Left ventricle myocardium inferior (tissue), 1 donor: ENCODE measurements at regions not wholly inside any gene's neighbourhood (a gene's known extent, or its start where the extent isn't known, plus 50 kb on each side); places are given as distances from the start of the nearest gene placed in this dataset.
A peak's percentile ranks its signal among the peaks of the same experiment; 100 is the strongest.

Experiments used
- DNase-seq: peaks from one replicate; pipeline ENCODE4 v3.0.0-alpha.2; 2020
- H3K27ac ChIP-seq: fragments of 200-600 bp; replicated peaks from 2 replicates; pipeline ENCODE4 v1.8.0; 2021
- H3K27me3 ChIP-seq: fragments of 200-600 bp; 2 replicates; pipeline ENCODE4 v1.8.0; 2021; ENCODE audit warnings: low read depth
- H3K36me3 ChIP-seq: fragments of 200-600 bp; 2 replicates; pipeline ENCODE4 v1.8.0; 2021
- H3K4me1 ChIP-seq: fragments of 200-600 bp; 2 replicates; pipeline ENCODE4 v1.8.0; 2021
- H3K4me3 ChIP-seq: fragments of 200-600 bp; 2 replicates; pipeline ENCODE4 v1.8.0; 2021; ENCODE audit warnings: mild to moderate bottlenecking, moderate library complexity
- H3K9me3 ChIP-seq: fragments of 200-600 bp; replicated peaks from 2 replicates; pipeline ENCODE4 v1.8.0; 2021
- intact Hi-C: fragments of 100-400 bp; cut with micrococcal nuclease; formaldehyde crosslinking; loops from one replicate; pipeline ENCODE4 v1.11.0; 2022
- TF ChIP-seq, protein P1 (sequence below): fragments of 200-600 bp; IDR thresholded peaks from 2 replicates; pipeline ENCODE4 v1.8.0; 2021; ENCODE audit warnings: antibody characterized with exemption, mild to moderate bottlenecking, borderline replicate concordance
- donor health status: DM: no; HTN: yes; CAD: no; lungs with severe emphysema.

DNA sequence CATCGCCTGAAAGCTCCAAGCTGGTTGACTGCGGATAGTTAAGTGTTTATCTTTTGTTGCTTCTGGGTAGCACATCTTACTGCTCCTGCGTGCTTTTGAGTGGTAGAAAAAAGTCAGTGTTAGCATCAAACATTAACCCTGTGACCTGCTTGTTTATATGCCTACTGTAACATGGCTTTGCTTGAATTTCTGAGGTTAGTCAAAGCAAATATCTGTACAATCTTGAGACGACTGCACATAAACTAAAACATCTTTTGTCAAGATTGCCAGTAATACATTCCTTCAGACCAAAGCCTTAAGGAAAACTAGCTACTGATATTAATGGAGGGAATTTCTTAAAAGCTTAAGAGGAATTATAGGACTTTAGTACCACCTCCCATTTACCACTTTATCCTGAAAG is 163.7 kb downstream of the BAMBI start:
- peaks cover 20% of the 10 kb centered on the region for H3K9me3 ChIP-seq
- no peaks in the 10 kb centered on the region for H3K27me3 ChIP-seq
- no peak overlapping the region for H3K4me3 ChIP-seq
- H3K4me1 ChIP-seq = peaks cover 44% of the 10 kb centered on the region
- TF ChIP-seq, protein P1, sequence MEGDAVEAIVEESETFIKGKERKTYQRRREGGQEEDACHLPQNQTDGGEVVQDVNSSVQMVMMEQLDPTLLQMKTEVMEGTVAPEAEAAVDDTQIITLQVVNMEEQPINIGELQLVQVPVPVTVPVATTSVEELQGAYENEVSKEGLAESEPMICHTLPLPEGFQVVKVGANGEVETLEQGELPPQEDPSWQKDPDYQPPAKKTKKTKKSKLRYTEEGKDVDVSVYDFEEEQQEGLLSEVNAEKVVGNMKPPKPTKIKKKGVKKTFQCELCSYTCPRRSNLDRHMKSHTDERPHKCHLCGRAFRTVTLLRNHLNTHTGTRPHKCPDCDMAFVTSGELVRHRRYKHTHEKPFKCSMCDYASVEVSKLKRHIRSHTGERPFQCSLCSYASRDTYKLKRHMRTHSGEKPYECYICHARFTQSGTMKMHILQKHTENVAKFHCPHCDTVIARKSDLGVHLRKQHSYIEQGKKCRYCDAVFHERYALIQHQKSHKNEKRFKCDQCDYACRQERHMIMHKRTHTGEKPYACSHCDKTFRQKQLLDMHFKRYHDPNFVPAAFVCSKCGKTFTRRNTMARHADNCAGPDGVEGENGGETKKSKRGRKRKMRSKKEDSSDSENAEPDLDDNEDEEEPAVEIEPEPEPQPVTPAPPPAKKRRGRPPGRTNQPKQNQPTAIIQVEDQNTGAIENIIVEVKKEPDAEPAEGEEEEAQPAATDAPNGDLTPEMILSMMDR = no peak
- intact Hi-C loops = no loop called here
- DNase-seq = no peak
- H3K27ac ChIP-seq = peak overlapping the region; percentile 71
- no peaks in the 10 kb centered on the region for H3K36me3 ChIP-seq

DNA sequence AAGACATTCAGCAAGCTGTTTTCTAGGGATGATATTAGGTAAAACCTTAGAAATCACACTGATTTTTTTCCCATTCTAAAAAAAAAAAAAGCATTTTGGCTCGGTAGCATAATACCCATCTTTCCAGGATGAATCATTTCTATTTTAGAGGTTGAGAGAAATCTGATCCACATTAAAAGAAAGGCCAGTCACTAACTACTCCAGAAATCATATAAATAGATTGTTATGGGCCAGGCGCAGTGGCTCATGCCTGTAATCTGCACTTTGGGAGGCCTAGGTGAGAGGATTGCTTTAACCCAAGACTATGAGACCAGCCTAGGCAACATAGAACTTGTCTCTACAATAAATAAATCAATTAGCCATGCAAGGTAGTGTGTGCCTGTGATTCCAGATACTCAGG is 164.3 kb downstream of the BAMBI start:
- peaks cover 20% of the 10 kb centered on the region for H3K9me3 ChIP-seq
- DNase-seq = no peak
- peaks cover 44% of the 10 kb centered on the region for H3K4me1 ChIP-seq
- H3K36me3 ChIP-seq = no peaks in the 10 kb centered on the region
- H3K4me3 ChIP-seq = no peak overlapping the region
- H3K27me3 ChIP-seq = no peaks in the 10 kb centered on the region
- TF ChIP-seq, protein P1 = no peak
- intact Hi-C loops = no loop called here
- H3K27ac ChIP-seq = peak overlapping the region; percentile 71

DNA sequence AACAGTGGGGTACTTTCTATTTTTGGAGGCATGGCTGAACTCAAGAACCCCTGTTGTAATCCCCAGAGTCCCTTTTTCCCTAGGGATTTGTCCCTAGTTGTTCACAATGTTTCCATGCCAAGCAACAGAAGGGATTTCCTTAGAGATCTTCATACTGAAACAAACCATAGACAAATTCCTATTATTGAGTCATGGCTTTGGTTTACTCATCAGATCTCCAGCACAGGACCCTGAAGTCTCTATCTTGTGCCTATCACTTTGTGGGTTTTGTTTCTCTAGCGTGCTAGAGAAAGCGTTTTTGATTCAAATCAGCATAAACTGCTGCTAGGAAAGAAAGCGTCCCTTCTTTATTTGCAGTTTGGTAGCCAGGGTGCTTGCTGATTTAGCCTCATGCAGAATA is 165.0 kb downstream of the BAMBI start:
- H3K27ac ChIP-seq = peak overlapping the region; percentile 71
- peaks cover 44% of the 10 kb centered on the region for H3K4me1 ChIP-seq
- intact Hi-C loops = no loop called here
- TF ChIP-seq, protein P1 = no peak
- no peak overlapping the region for H3K4me3 ChIP-seq
- H3K9me3 ChIP-seq = peaks cover 20% of the 10 kb centered on the region
- DNase-seq = no peak
- no peaks in the 10 kb centered on the region for H3K36me3 ChIP-seq
- H3K27me3 ChIP-seq = no peaks in the 10 kb centered on the region

DNA sequence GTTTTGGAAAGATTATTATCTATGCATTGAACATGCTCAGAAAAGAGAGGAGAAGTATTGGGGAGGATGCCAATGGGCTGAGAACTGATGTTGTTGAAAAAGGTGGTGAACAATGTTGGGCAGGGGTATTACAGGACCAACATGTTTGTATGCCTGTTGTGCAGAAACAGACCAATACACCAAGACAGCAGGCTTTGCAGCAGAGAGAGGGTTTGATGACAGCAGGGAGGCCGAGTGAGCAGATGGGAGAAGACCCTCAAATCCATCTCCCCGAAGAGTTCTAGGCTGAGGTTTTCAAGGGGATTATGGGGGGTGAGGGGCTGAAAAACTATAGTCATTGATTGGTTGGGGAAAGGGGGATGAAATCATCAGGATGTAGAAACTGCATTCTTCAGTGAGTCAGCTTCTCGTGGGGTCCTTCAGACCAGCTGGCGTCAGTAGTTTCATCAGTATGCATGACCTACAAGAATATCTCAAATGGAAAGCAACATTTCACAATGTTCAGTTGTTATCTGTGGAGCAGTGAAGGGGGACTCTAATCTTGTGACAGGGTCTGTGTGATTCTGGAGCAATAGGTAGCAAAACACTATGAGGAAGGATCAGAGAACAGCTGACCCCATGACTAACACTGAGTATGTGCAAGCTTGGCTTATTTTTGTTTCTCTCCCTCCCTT is 167.8 kb downstream of the BAMBI start:
- intact Hi-C loops = no loop called here
- DNase-seq = no peak
- TF ChIP-seq, protein P1 = no peak

DNA sequence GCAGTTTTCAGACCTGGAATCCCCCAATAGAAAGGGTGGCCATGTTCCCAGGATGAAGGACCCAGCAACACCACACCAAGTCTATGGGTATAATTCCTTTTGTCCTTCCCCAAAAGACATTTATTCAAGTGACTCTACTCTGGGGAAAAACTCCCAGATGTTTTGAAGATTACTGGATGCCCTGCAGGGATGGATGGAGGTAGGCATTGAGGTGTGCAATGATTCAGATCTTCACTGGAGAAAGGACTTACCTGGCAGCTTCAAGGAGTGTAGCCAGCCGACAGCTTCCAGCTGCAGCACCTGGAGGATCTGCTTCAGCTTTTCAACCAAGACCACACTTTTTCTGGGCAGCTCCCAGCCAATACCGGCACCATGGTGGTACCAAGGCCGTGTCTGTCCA is 172.0 kb downstream of the BAMBI start:
- TF ChIP-seq, protein P1 = no peak
- peaks cover 15% of the 10 kb centered on the region for H3K9me3 ChIP-seq
- DNase-seq = no peak
- no peaks in the 10 kb centered on the region for H3K27me3 ChIP-seq
- H3K4me3 ChIP-seq = no peak overlapping the region
- no peaks in the 10 kb centered on the region for H3K36me3 ChIP-seq
- intact Hi-C loops = no loop called here
- H3K4me1 ChIP-seq = peaks cover 5% of the 10 kb centered on the region
- no peak overlapping the region for H3K27ac ChIP-seq

More for the DNA sequence above, 167.8 kb downstream of the BAMBI start:
- Histone ChIP-seq H3K27ac (no peak overlapping the region), H3K36me3 (no peaks in the 10 kb centered on the region), H3K4me3 (no peak overlapping the region), H3K27me3 (no peaks in the 10 kb centered on the region), H3K4me1 (peaks cover 24% of the 10 kb centered on the region), H3K9me3 (peaks cover 20% of the 10 kb centered on the region)
